ENCODE measurements at regions not wholly inside any gene's neighbourhood (a gene's known extent, or its start where the extent isn't known, plus 50 kb on each side); places are given as distances from the start of the nearest gene placed in this dataset.

DNA sequence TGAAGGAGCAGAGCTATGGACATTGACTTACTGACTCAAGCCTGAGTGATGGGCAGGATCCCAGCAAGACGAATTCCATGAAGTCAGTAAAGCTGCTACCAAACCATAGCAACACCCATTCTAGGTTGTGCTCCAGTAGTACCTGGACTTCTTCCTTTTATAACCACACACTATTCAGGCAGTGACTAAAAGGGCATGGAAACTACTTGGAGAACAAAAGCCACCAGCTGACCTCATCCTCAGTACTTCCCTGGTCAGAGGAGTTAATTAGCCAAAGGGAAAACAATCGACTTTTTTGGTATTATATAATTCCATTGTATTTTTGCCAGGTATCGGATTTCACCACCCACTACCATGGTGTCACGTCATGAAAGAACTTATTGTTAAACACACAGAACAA, 237.1 kb downstream of the TTC32 start:
- Histone ChIP-seq H3K36me3 (ENCODE audit: control insufficient read depth, low read depth, low read length) (no peaks in the 10 kb centered on the region), H3K4me3 (ENCODE audit: low read length) (no peak overlapping the region), H3K9me3 (ENCODE audit: control insufficient read depth, low read depth, low read length) (no peaks in the 10 kb centered on the region), H3K9ac (ENCODE audit: low read length) (no peak overlapping the region), H3K27ac (ENCODE audit: low read length) (no peak overlapping the region), H3K4me1 (ENCODE audit: control insufficient read depth, low read depth, low read length) (no peaks in the 10 kb centered on the region), H3K27me3 (ENCODE audit: control insufficient read depth, insufficient read depth, low read length) (no peaks in the 10 kb centered on the region)

GRCh38 chr2:19659024-19659792, 242.6 kb downstream of the TTC32 start:
- H3K9me3 ChIP-seq (ENCODE audit: control insufficient read depth, low read depth, low read length) = no peaks in the 10 kb centered on the region
- H3K4me3 ChIP-seq (ENCODE audit: low read length) = no peak overlapping the region
- no peak overlapping the region for H3K27ac ChIP-seq (ENCODE audit: low read length)
- no peaks in the 10 kb centered on the region for H3K27me3 ChIP-seq (ENCODE audit: control insufficient read depth, insufficient read depth, low read length)
- no peaks in the 10 kb centered on the region for H3K4me1 ChIP-seq (ENCODE audit: control insufficient read depth, low read depth, low read length)
- H3K36me3 ChIP-seq (ENCODE audit: control insufficient read depth, low read depth, low read length) = no peaks in the 10 kb centered on the region
- H3K9ac ChIP-seq (ENCODE audit: low read length) = no peak overlapping the region

GRCh38 chr2:19656011-19656410, 245.8 kb downstream of the TTC32 start:
- Histone ChIP-seq H3K27ac (ENCODE audit: low read length) (no peak overlapping the region), H3K9me3 (ENCODE audit: control insufficient read depth, low read depth, low read length) (no peaks in the 10 kb centered on the region), H3K27me3 (ENCODE audit: control insufficient read depth, insufficient read depth, low read length) (no peaks in the 10 kb centered on the region), H3K4me1 (ENCODE audit: control insufficient read depth, low read depth, low read length) (no peaks in the 10 kb centered on the region), H3K36me3 (ENCODE audit: control insufficient read depth, low read depth, low read length) (no peaks in the 10 kb centered on the region), H3K9ac (ENCODE audit: low read length) (no peak overlapping the region), H3K4me3 (ENCODE audit: low read length) (no peak overlapping the region)

DNA sequence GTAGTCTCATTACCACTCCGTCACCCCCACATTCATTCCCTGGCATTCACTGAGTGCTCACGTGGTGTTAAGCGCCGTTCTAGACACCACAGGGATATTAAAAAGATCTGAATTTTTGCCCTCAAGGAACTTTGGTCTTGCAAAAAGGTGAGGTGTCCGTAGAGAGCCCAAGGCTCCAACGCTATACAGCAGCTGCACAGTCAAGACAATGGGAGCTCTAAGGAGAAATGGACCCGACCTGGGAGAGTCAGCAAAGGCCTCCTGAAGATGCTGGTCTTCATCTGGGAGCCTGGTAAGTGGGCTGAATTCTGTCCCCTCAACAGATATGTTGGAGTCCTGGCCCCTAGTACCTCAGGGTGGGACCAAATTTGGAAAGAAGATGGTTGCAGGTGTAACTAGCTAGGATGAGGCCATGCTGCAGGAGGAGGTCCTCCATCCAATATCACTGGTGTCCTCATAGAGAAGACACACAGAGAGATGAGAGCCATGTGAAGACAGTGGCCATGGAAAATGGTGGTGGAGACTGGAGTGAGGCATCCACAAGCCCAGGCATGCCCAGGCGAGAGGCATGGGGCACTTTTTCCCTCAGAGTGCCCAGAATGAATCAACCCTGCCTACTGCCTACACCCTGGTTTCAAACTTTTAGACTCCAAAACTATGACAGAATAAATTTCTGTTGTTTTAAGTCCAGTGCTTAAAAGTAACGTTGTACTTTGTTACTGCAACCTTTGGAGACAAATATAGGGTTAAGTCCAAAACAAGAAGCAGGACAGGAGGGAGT, 247.3 kb downstream of the TTC32 start:
- Histone ChIP-seq H3K9me3 (ENCODE audit: control insufficient read depth, low read depth, low read length) (no peaks in the 10 kb centered on the region), H3K27ac (ENCODE audit: low read length) (no peak overlapping the region), H3K36me3 (ENCODE audit: control insufficient read depth, low read depth, low read length) (no peaks in the 10 kb centered on the region), H3K4me1 (ENCODE audit: control insufficient read depth, low read depth, low read length) (no peaks in the 10 kb centered on the region), H3K4me3 (ENCODE audit: low read length) (no peak overlapping the region), H3K27me3 (ENCODE audit: control insufficient read depth, insufficient read depth, low read length) (no peaks in the 10 kb centered on the region), H3K9ac (ENCODE audit: low read length) (no peak overlapping the region)

DNA sequence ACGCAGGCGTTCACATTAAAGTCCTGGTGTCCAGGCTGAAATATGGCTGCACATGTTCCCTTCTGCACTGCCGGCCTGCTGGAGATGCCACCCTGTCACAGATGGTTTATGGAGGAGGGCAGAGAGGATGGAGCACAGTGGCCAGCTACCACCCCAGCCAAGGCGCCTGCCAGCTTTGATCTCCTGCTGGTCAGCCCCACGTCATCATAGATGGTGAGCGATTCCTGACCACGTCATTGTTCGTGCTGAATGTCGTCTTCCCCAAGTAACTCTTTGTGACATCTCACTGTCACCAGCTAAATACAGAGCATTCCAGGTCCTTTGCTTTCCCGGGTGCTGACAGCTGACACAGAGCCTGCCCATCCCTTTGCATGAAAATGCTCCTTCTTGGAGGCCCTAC, 248.3 kb downstream of the TTC32 start:
- no peaks in the 10 kb centered on the region for H3K9me3 ChIP-seq (ENCODE audit: control insufficient read depth, low read depth, low read length)
- H3K36me3 ChIP-seq (ENCODE audit: control insufficient read depth, low read depth, low read length) = no peaks in the 10 kb centered on the region
- H3K27ac ChIP-seq (ENCODE audit: low read length) = no peak overlapping the region
- H3K4me1 ChIP-seq (ENCODE audit: control insufficient read depth, low read depth, low read length) = no peaks in the 10 kb centered on the region
- H3K9ac ChIP-seq (ENCODE audit: low read length) = no peak overlapping the region
- no peaks in the 10 kb centered on the region for H3K27me3 ChIP-seq (ENCODE audit: control insufficient read depth, insufficient read depth, low read length)
- no peak overlapping the region for H3K4me3 ChIP-seq (ENCODE audit: low read length)

GRCh38 chr2:19652811-19653210, 249.0 kb downstream of the TTC32 start:
- Histone ChIP-seq H3K9me3 (ENCODE audit: control insufficient read depth, low read depth, low read length) (no peaks in the 10 kb centered on the region), H3K4me1 (ENCODE audit: control insufficient read depth, low read depth, low read length) (no peaks in the 10 kb centered on the region), H3K36me3 (ENCODE audit: control insufficient read depth, low read depth, low read length) (no peaks in the 10 kb centered on the region), H3K4me3 (ENCODE audit: low read length) (no peak overlapping the region), H3K27ac (ENCODE audit: low read length) (no peak overlapping the region), H3K9ac (ENCODE audit: low read length) (no peak overlapping the region), H3K27me3 (ENCODE audit: control insufficient read depth, insufficient read depth, low read length) (no peaks in the 10 kb centered on the region)

DNA sequence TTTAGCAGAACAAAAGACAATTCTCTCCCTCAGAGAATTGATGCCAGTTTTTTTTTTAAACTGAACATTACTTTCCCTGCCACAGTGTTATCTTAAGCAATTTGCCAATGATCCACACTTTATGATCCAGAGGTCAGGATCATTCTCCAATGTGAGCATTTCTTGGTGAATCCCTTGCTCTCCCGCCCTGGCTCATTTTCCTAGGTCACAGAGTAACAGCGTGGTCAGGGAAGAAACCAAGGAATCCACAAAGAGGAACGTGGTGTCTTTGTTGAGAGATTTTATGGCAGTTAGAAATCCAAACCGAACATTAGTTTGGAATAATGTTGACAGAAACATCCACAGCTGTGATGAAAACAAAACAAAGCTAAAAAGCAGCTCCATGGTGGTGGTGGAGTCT, 250.3 kb downstream of the TTC32 start:
- Histone ChIP-seq H3K4me3 (ENCODE audit: low read length) (no peak overlapping the region), H3K27ac (ENCODE audit: low read length) (no peak overlapping the region), H3K9ac (ENCODE audit: low read length) (no peak overlapping the region), H3K9me3 (ENCODE audit: control insufficient read depth, low read depth, low read length) (no peaks in the 10 kb centered on the region), H3K27me3 (ENCODE audit: control insufficient read depth, insufficient read depth, low read length) (no peaks in the 10 kb centered on the region), H3K4me1 (ENCODE audit: control insufficient read depth, low read depth, low read length) (no peaks in the 10 kb centered on the region), H3K36me3 (ENCODE audit: control insufficient read depth, low read depth, low read length) (no peaks in the 10 kb centered on the region)

DNA sequence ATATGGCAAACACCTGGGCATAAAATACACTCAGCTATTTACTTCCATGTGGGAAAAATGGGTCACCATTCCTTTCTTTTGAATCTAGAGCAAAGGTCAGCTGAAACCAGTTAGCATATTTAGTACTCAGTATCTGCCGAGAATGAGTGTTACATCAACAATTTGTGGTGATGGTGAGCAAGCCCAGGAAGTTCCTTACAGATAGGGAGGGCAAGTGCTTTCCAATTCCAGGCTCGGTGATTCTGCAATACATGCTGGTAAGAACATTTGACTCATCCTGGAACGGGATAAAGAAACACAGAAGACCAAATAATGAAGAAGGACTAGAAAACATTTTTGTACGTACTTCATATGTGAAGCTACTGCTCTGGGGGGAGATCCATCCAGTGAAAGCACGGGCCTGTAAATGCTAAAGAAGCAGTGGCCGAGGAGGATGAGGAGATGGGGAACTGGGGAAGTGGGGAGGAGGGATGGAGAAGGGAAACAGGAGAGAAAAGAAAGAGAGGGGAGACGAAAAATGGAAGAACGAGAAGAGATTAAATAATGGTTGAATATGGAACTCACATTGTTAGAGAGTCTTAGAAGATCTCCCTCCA, 251.9 kb downstream of the TTC32 start:
- no peak overlapping the region for H3K27ac ChIP-seq (ENCODE audit: low read length)

GRCh38 chr2:19649142-19649541, 252.6 kb downstream of the TTC32 start:
- no peak overlapping the region for H3K9ac ChIP-seq (ENCODE audit: low read length)
- H3K9me3 ChIP-seq (ENCODE audit: control insufficient read depth, low read depth, low read length) = no peaks in the 10 kb centered on the region
- no peak overlapping the region for H3K27ac ChIP-seq (ENCODE audit: low read length)

More for the DNA sequence above, 251.9 kb downstream of the TTC32 start:
- Histone ChIP-seq H3K27me3 (ENCODE audit: control insufficient read depth, insufficient read depth, low read length) (no peaks in the 10 kb centered on the region), H3K4me1 (ENCODE audit: control insufficient read depth, low read depth, low read length) (no peaks in the 10 kb centered on the region), H3K9ac (ENCODE audit: low read length) (no peak overlapping the region), H3K9me3 (ENCODE audit: control insufficient read depth, low read depth, low read length) (no peaks in the 10 kb centered on the region), H3K36me3 (ENCODE audit: control insufficient read depth, low read depth, low read length) (no peaks in the 10 kb centered on the region), H3K4me3 (ENCODE audit: low read length) (no peak overlapping the region)

DNA sequence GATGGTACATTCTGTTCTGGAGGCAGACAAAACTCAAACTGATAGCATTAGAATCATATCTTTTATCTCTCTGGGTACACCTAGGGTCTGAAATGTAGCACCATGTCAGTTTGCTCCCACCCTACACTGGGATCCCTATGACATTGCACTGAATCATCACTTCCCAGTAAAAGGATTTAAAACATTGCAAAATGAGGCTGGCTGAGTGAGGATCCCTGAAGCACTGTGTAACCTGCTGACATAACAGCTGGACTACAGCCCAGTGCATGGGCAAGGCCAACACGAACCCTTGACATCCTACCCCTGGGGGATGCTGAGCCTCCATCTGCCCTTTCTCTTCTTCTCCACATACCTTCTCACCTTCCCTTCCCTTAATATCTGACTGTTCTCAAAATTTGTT, 253.2 kb downstream of the TTC32 start:
- Histone ChIP-seq H3K4me3 (ENCODE audit: low read length) (no peak overlapping the region), H3K9me3 (ENCODE audit: control insufficient read depth, low read depth, low read length) (no peaks in the 10 kb centered on the region), H3K9ac (ENCODE audit: low read length) (no peak overlapping the region), H3K27ac (ENCODE audit: low read length) (no peak overlapping the region), H3K36me3 (ENCODE audit: control insufficient read depth, low read depth, low read length) (no peaks in the 10 kb centered on the region), H3K4me1 (ENCODE audit: control insufficient read depth, low read depth, low read length) (no peaks in the 10 kb centered on the region), H3K27me3 (ENCODE audit: control insufficient read depth, insufficient read depth, low read length) (no peaks in the 10 kb centered on the region)

More at GRCh38 chr2:19649142-19649541, 252.6 kb downstream of the TTC32 start:
- Histone ChIP-seq H3K36me3 (ENCODE audit: control insufficient read depth, low read depth, low read length) (no peaks in the 10 kb centered on the region), H3K4me3 (ENCODE audit: low read length) (no peak overlapping the region), H3K4me1 (ENCODE audit: control insufficient read depth, low read depth, low read length) (no peaks in the 10 kb centered on the region), H3K27me3 (ENCODE audit: control insufficient read depth, insufficient read depth, low read length) (no peaks in the 10 kb centered on the region)

DNA sequence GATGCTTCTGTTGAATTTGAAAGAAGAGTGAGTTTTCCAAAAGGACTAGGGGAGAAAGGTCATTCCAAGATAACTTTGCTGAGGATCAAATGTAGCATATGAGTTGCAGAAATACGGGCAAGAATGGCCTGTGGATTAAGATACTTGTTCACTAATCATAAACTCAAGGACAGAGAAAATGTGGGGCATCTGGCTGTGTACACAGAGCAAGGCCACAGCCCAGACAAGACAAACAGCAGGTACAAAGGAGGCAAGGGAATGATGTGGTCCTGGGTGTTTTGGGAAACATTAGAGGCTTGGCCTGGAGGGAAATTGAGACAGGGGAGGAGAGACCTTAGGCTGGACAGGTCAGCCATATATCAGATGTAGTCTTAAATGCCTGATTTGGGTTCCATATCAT, 254.8 kb downstream of the TTC32 start:
- H3K9me3 ChIP-seq (ENCODE audit: control insufficient read depth, low read depth, low read length) = no peaks in the 10 kb centered on the region
- H3K4me1 ChIP-seq (ENCODE audit: control insufficient read depth, low read depth, low read length) = no peaks in the 10 kb centered on the region
- no peak overlapping the region for H3K9ac ChIP-seq (ENCODE audit: low read length)
- no peaks in the 10 kb centered on the region for H3K36me3 ChIP-seq (ENCODE audit: control insufficient read depth, low read depth, low read length)
- H3K27me3 ChIP-seq (ENCODE audit: control insufficient read depth, insufficient read depth, low read length) = no peaks in the 10 kb centered on the region
- no peak overlapping the region for H3K4me3 ChIP-seq (ENCODE audit: low read length)
- H3K27ac ChIP-seq (ENCODE audit: low read length) = no peak overlapping the region

All from iPS-18a (cell line).